ENCODE measurements at regions not wholly inside any gene's neighbourhood (a gene's known extent, or its start where the extent isn't known, plus 50 kb on each side); places are given as distances from the start of the nearest gene placed in this dataset.

DNA sequence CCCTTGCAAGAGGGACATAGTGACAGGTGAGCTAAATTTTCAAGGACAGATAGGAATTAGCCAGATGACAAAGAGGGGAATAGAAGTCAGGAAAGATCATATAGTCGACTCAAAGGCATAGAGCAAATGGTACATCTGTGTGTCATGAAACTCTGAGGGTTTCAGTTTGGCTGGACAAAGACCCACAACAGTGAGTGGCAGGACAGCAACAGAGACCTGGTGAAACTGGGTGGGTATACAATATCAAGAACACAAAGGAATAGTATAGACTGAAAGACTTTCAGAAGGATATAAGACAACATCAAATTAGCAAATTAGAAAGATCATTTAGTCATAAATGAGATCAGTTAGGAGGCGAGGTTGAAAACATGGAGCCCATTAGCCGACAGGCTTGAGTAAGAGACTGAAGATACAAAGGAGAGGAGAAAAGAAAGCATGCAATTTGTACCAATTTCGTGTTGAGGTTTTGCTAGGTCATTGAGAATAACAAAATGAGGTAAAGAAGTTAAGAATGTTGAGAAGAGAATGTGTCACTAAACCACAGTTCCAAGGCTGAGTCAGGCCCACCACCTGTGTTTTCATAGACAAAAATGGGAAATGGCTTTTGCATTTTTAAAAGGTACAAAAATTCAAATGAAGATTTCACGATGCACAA lies 213.8 kb downstream of the HHIPL2 start:
- no peak overlapping the region for H2AK5ac ChIP-seq (ENCODE audit: low read depth, low read length)
- H3K79me2 ChIP-seq (ENCODE audit: control insufficient read depth in 1 of 2, insufficient read depth in 2 of 2, low read length in 2 of 2) = no peaks in the 10 kb centered on the region
- H3K9ac ChIP-seq (replicated peaks in 1 of 4; ENCODE audit: extremely low read depth in 1 of 4, low read depth in 3 of 4, low read length in 3 of 4) = no peak overlapping the region
- no peak overlapping the region for H2AFZ ChIP-seq (ENCODE audit: low read length)
- H3K79me1 ChIP-seq (ENCODE audit: low read depth, low read length) = no peaks in the 10 kb centered on the region
- no peak for DNase-seq (ENCODE audit: low read depth in 1 of 2, low spot score in 2 of 2)
- H3K27me3 ChIP-seq (replicated peaks in 1 of 4; ENCODE audit: control insufficient read depth in 3 of 4, extremely low read depth in 1 of 4, insufficient read depth in 3 of 4, low read length in 3 of 4) = no peaks in the 10 kb centered on the region
- H3K23me2 ChIP-seq (ENCODE audit: low read depth, low read length) = no peaks in the 10 kb centered on the region
- no peak overlapping the region for H2BK5ac ChIP-seq (ENCODE audit: low read depth, low read length)
- H3K14ac ChIP-seq (ENCODE audit: insufficient read length) = no peak overlapping the region
- H2BK20ac ChIP-seq (ENCODE audit: low read length) = no peak overlapping the region
- no peaks in the 10 kb centered on the region for H4K20me1 ChIP-seq (replicated peaks in 1 of 2; ENCODE audit: control insufficient read depth in 1 of 2, insufficient read depth in 2 of 2, low read length in 2 of 2)
- no peak overlapping the region for H2BK12ac ChIP-seq (ENCODE audit: low read depth, low read length)
- no peak overlapping the region for H3K23ac ChIP-seq (ENCODE audit: insufficient read length)
- no peak for FAIRE-seq
- H3K4me1 ChIP-seq (replicated peaks in 1 of 4; ENCODE audit: control insufficient read depth in 3 of 4, insufficient read depth in 4 of 4, low read length in 3 of 4) = no peaks in the 10 kb centered on the region
- no peak overlapping the region for H4K8ac ChIP-seq (ENCODE audit: extremely low read depth, insufficient read depth, low read length)
- H4K91ac ChIP-seq (replicated peaks; ENCODE audit: insufficient read length, low read length) = no peak overlapping the region
- ChIA-PET POLR2A (ENCODE audit: partially characterized antibody) (no interaction called here), CTCF (ENCODE audit: partially characterized antibody) (interaction anchor here (0.7 to 1.5 kb wide), 5 partner anchors 8 to 210 kb away, joined by 3 to 4 read pairs (median 3); no protein-coding TSS in a partner anchor)
- no peak overlapping the region for H2BK15ac ChIP-seq (ENCODE audit: low read length)
- no peak overlapping the region for H3K27ac ChIP-seq (ENCODE audit: low read depth, low read length)
- no peak overlapping the region for H3K56ac ChIP-seq (replicated peaks; ENCODE audit: insufficient read length, low read depth, low read length)
- H3K4ac ChIP-seq (replicated peaks; ENCODE audit: insufficient read length, low read depth, low read length) = no peak overlapping the region
- H4K5ac ChIP-seq (ENCODE audit: insufficient read length, low read depth, low read length) = no peak overlapping the region
- no peaks in the 10 kb centered on the region for H3K9me3 ChIP-seq (ENCODE audit: insufficient read depth in 2 of 2, low read depth in 1 of 2, low read length in 1 of 2)
- H2BK120ac ChIP-seq (replicated peaks; ENCODE audit: low read depth, low read length) = no peak overlapping the region
- WGBS, 2 experiments (ENCODE audit: extremely low coverage in 1 of 2, insufficient coverage in 1 of 2, insufficient read length in 1 of 2, insufficient replicate concordance in 2 of 2, low coverage in 1 of 2, low lambda C conversion rate in 2 of 2, missing lambda C conversion rate in 1 of 2) = 88% methylated on average over 5 of the region's 5 CpGs; no CpG with 5 or more reads in 1 of the 2 experiments
- no peak overlapping the region for H3K4me2 ChIP-seq (ENCODE audit: insufficient read depth in 1 of 2, low read depth in 2 of 2, low read length in 2 of 2)
- H3K4me3 ChIP-seq (ENCODE audit: extremely low read depth in 1 of 4, insufficient read depth in 2 of 4, low read depth in 3 of 4, low read length in 4 of 4) = no peak overlapping the region
- H3K18ac ChIP-seq (ENCODE audit: extremely low read depth, low read length) = no peak overlapping the region
- H3K36me3 ChIP-seq (ENCODE audit: control insufficient read depth in 2 of 4, insufficient read depth in 4 of 4, low read length in 3 of 4) = no peaks in the 10 kb centered on the region
- TF ChIP-seq, protein P1, sequence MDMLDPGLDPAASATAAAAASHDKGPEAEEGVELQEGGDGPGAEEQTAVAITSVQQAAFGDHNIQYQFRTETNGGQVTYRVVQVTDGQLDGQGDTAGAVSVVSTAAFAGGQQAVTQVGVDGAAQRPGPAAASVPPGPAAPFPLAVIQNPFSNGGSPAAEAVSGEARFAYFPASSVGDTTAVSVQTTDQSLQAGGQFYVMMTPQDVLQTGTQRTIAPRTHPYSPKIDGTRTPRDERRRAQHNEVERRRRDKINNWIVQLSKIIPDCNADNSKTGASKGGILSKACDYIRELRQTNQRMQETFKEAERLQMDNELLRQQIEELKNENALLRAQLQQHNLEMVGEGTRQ (IDR thresholded peaks at IDR 0.05; ENCODE audit: low read length) = no peak
- TF ChIP-seq BACH1 (IDR thresholded peaks at IDR 0.05; ENCODE audit: low read length) (no peak), RXRA (IDR thresholded peaks at IDR 0.05; ENCODE audit: insufficient read depth, low read depth, low read length) (no peak), HDAC2 (IDR thresholded peaks at IDR 0.05; ENCODE audit: borderline replicate concordance in 1 of 2, low read depth in 2 of 2, low read length in 2 of 2) (no peak)

Measured in H1 (cell line).